Stimulated activated CD8-positive, alpha-beta memory T cell treated with anti-CD3 and anti-CD28 coated beads, Interleukin-15, amount 100 ng/mL, for 4 hours (primary cell): ENCODE measurements at regions not wholly inside any gene's neighbourhood (a gene's known extent, or its start where the extent isn't known, plus 50 kb on each side); places are given as distances from the start of the nearest gene placed in this dataset.

Experiments used
- DNase-seq, 2 donors: peaks; one replicate each; pipeline ENCODE4 v3.0.0-alpha.2; 2020; ENCODE audit warnings: low read depth in 2 of 2

GRCh38 chr5:82702046-82702445 is 375.1 kb downstream of the TMEM167A start:
- no peak for DNase-seq

- no peak for DNase-seq
Measured at GRCh38 chr5:82699737-82700136, 377.5 kb downstream of the TMEM167A start.

- no peak for DNase-seq
Measured at GRCh38 chr5:82698026-82698425, 379.2 kb downstream of the TMEM167A start.

- DNase-seq: no peak
Measured at GRCh38 chr5:82694711-82695285, 382.4 kb downstream of the TMEM167A start.

- no peak for DNase-seq
Measured at GRCh38 chr5:82692826-82693225, 384.4 kb downstream of the TMEM167A start.

GRCh38 chr5:82684659-82685058 is 392.5 kb downstream of the TMEM167A start:
- DNase-seq: no peak

GRCh38 chr5:82684165-82684564 is 393.0 kb downstream of the TMEM167A start:
- DNase-seq: no peak

GRCh38 chr5:82679660-82680059 is 397.5 kb downstream of the TMEM167A start:
- no peak for DNase-seq

GRCh38 chr5:82676661-82677060 is 398.5 kb upstream of the RPS23 start:
- no peak for DNase-seq

GRCh38 chr5:82674671-82675070 is 396.5 kb upstream of the RPS23 start:
- DNase-seq: no peak

- DNase-seq: no peak
Measured at GRCh38 chr5:82673057-82673809, 395.1 kb upstream of the RPS23 start.

GRCh38 chr5:82670692-82671091 is 392.5 kb upstream of the RPS23 start:
- DNase-seq: no peak

- DNase-seq: no peak
Measured at GRCh38 chr5:82669720-82670119, 391.6 kb upstream of the RPS23 start.

GRCh38 chr5:82666312-82666711 is 388.2 kb upstream of the RPS23 start:
- no peak for DNase-seq

- no peak for DNase-seq
Measured at GRCh38 chr5:82664732-82665131, 386.6 kb upstream of the RPS23 start.

GRCh38 chr5:82663225-82663624 is 385.1 kb upstream of the RPS23 start:
- DNase-seq: no peak

GRCh38 chr5:82662340-82662739 is 384.2 kb upstream of the RPS23 start:
- DNase-seq: no peak

GRCh38 chr5:82661933-82662332 is 383.8 kb upstream of the RPS23 start:
- DNase-seq: no peak

- no peak for DNase-seq
Measured at GRCh38 chr5:82661462-82661861, 383.3 kb upstream of the RPS23 start.

GRCh38 chr5:82659115-82659514 is 381.0 kb upstream of the RPS23 start:
- DNase-seq: no peak

GRCh38 chr5:82657033-82657699 is 379.0 kb upstream of the RPS23 start:
- no peak for DNase-seq

GRCh38 chr5:82656341-82656761 is 378.2 kb upstream of the RPS23 start:
- no peak for DNase-seq

GRCh38 chr5:82655078-82655477 is 376.9 kb upstream of the RPS23 start:
- DNase-seq: no peak
